LNCaP clone FGC (cell line): ENCODE measurements at regions not wholly inside any gene's neighbourhood (a gene's known extent, or its start where the extent isn't known, plus 50 kb on each side); places are given as distances from the start of the nearest gene placed in this dataset.

ENCODE experiments used
- DNase-seq: peaks from one replicate; pipeline ENCODE4 v3.0.0-alpha.2; 2011; ENCODE audit warnings: low read depth
- H3K4me3 ChIP-seq: 2 replicates; pipeline ENCODE4 v1.5.1; 2011; ENCODE audit warnings: mild to moderate bottlenecking, low read depth, low read length, control low read depth
- CTCF ChIP-seq: IDR thresholded peaks from 2 replicates; pipeline ENCODE4 v1.5.1; 2012; ENCODE audit warnings: mild to moderate bottlenecking; ENCODE audit not compliant: control insufficient read depth, insufficient read depth; ENCODE audit errors: extremely low read depth

GRCh38 chr3:146350852-146351251, 99.9 kb upstream of the PLSCR4 start:
- no peak for DNase-seq
- no peak overlapping the region for H3K4me3 ChIP-seq
- no peak for TF ChIP-seq CTCF

GRCh38 chr3:146345900-146346299, 95.0 kb upstream of the PLSCR4 start:
- DNase-seq: no peak
- no peak overlapping the region for H3K4me3 ChIP-seq
- no peak for TF ChIP-seq CTCF

- no peak for TF ChIP-seq CTCF
- no peak for DNase-seq
- H3K4me3 ChIP-seq: no peak overlapping the region
Measured at GRCh38 chr3:146343551-146343950, 92.6 kb upstream of the PLSCR4 start.

GRCh38 chr3:146342989-146343388, 92.1 kb upstream of the PLSCR4 start:
- H3K4me3 ChIP-seq: no peak overlapping the region
- TF ChIP-seq CTCF: no peak
- no peak for DNase-seq

- DNase-seq: no peak
- H3K4me3 ChIP-seq: no peak overlapping the region
- TF ChIP-seq CTCF: no peak
Measured at GRCh38 chr3:146339349-146339748, 88.4 kb upstream of the PLSCR4 start.

- no peak for TF ChIP-seq CTCF
- H3K4me3 ChIP-seq: no peak overlapping the region
- no peak for DNase-seq
Measured at GRCh38 chr3:146337991-146338390, 87.1 kb upstream of the PLSCR4 start.

GRCh38 chr3:146335386-146335785, 84.5 kb upstream of the PLSCR4 start:
- H3K4me3 ChIP-seq: no peak overlapping the region
- no peak for DNase-seq
- TF ChIP-seq CTCF: no peak
